ENCODE measurements at regions not wholly inside any gene's neighbourhood (a gene's known extent, or its start where the extent isn't known, plus 50 kb on each side); places are given as distances from the start of the nearest gene placed in this dataset.

DNA sequence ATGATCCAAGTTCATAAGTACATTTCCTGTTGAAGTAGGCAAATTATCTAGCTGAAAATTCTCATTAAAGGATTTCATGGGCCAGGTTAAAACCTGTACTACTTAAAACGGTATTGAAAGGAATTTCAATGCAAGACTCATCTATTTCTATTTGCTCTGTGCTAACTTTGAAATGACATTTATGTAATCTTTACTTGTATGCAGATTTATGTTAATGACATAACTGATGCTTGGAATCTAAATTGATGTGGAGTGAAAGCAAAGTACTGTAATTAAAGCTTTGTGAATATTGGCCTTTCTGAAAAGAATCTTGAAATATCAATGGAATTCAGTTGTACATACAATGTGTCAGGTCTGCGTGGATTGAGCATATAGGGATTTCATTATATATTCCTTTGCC lies 390.0 kb downstream of the CPS1 start:
- intact Hi-C loops (cut with micrococcal nuclease) = no loop called here
- no peaks in the 10 kb centered on the region for H3K27me3 ChIP-seq (ENCODE audit: insufficient read depth, low read length)
- H3K4me1 ChIP-seq (ENCODE audit: control insufficient read depth in 1 of 2, insufficient read depth in 2 of 2, low read length in 2 of 2) = no peaks in the 10 kb centered on the region
- no TSS peak for BruUV-seq (replicated peaks)
- H3K4me2 ChIP-seq (ENCODE audit: low read length) = no peak overlapping the region
- TF ChIP-seq CTCF (IDR thresholded peaks at IDR 0.05 in 2 of 3, conservative IDR thresholded peaks at IDR 0.05 in 1 of 3; ENCODE audit: borderline replicate concordance in 1 of 3, insufficient read depth in 1 of 3, low read depth in 2 of 3, low read length in 2 of 3) (no peak), SRF (IDR thresholded peaks at IDR 0.05; ENCODE audit: low read depth) (no peak), EZH2phosphoT487 (IDR thresholded peaks at IDR 0.05; ENCODE audit: borderline replicate concordance) (no peak), FOSL1 (IDR thresholded peaks at IDR 0.05; ENCODE audit: low read depth) (no peak), JUND (IDR thresholded peaks at IDR 0.05) (no peak), ZFX (IDR thresholded peaks at IDR 0.05) (no peak), MAX (IDR thresholded peaks at IDR 0.05) (no peak), TCF7L2 (IDR thresholded peaks at IDR 0.05; ENCODE audit: borderline replicate concordance, extremely low read depth, insufficient read depth, insufficient read length) (no peak), POLR2AphosphoS5 (IDR thresholded peaks at IDR 0.05; ENCODE audit: low read depth, low read length) (no peak), EGR1 (IDR thresholded peaks at IDR 0.05; ENCODE audit: low read depth) (no peak), POLR2A (IDR thresholded peaks at IDR 0.05; ENCODE audit: borderline replicate concordance, extremely low read depth, insufficient read depth, insufficient read length) (no peak), REST (IDR thresholded peaks at IDR 0.05; ENCODE audit: low read depth) (no peak), ZBTB33 (IDR thresholded peaks at IDR 0.05; ENCODE audit: extremely low read depth, insufficient replicate concordance, low read length) (no peak), CEBPB (IDR thresholded peaks at IDR 0.05; ENCODE audit: low read depth) (no peak), EZH2 (IDR thresholded peaks at IDR 0.05) (no peak), SP1 (IDR thresholded peaks at IDR 0.05; ENCODE audit: low read depth) (no peak), RAD21 (IDR thresholded peaks at IDR 0.05; ENCODE audit: low read depth) (no peak), CBX3 (IDR thresholded peaks at IDR 0.05; ENCODE audit: low read depth) (no peak)
- H2AFZ ChIP-seq (ENCODE audit: low read depth, low read length, poor library complexity, severe bottlenecking) = no peak overlapping the region
- H3K9me3 ChIP-seq (ENCODE audit: control insufficient read depth in 1 of 2, insufficient read depth in 1 of 2, low read depth in 1 of 2, low read length in 2 of 2) = no peaks in the 10 kb centered on the region
- no peak overlapping the region for H3K9ac ChIP-seq (ENCODE audit: low read length)
- ATAC-seq (no peak), DNase-seq (ENCODE audit: low read depth, low spot score) (no peak)
- ChIA-PET RAD21 (ENCODE audit: low non-redundant PET in 1 of 2, low total read pairs in 2 of 2, uncharacterized antibody in 2 of 2, unreplicated experiment in 2 of 2) (no interaction called here), POLR2A (no interaction called here), CTCF (no interaction called here)
- H4K20me1 ChIP-seq (ENCODE audit: insufficient read depth) = no peaks in the 10 kb centered on the region; the same call in 1 of the 2 replicates
- H3K27ac ChIP-seq (ENCODE audit: low read depth, low read length) = no peak overlapping the region
- no peaks in the 10 kb centered on the region for H3K9me2 ChIP-seq (ENCODE audit: insufficient read depth)
- H3K36me3 ChIP-seq (ENCODE audit: control insufficient read depth in 1 of 2, insufficient read depth in 2 of 2, low read length in 2 of 2) = no peaks in the 10 kb centered on the region
- H3K79me2 ChIP-seq (ENCODE audit: insufficient read depth, low read length) = no peaks in the 10 kb centered on the region
- no peak overlapping the region for H3K4me3 ChIP-seq (replicated peaks in 1 of 2; ENCODE audit: low read depth in 1 of 2, low read length in 2 of 2)

Data from HCT116 (cell line).